HT-29 (cell line): ENCODE measurements at regions not wholly inside any gene's neighbourhood (a gene's known extent, or its start where the extent isn't known, plus 50 kb on each side); places are given as distances from the start of the nearest gene placed in this dataset.
"Not testable (repeated sequence)": the region's sequence is repeated elsewhere in the genome, so short reads cannot be mapped to it uniquely, and the experiment has no call there.

ENCODE experiments used
- DNase-seq: peaks from one replicate; pipeline ENCODE4 v3.0.0-alpha.2; 2015; ENCODE audit warnings: low spot score

- DNase-seq: no peak
These were observed 1083.2 kb downstream of the SOCS6 start for GRCh38 chr18:71371951-71372605.

- DNase-seq: no peak
These were observed 1082.0 kb downstream of the SOCS6 start for GRCh38 chr18:71370671-71371445.

- DNase-seq: no peak
These were observed 1081.2 kb downstream of the SOCS6 start for GRCh38 chr18:71370095-71370494.

GRCh38 chr18:71362140-71362539, 1073.3 kb downstream of the SOCS6 start:
- DNase-seq: no peak

GRCh38 chr18:71355599-71355998, 1066.8 kb downstream of the SOCS6 start:
- not testable (repeated sequence) for DNase-seq

- DNase-seq: no peak
These were observed 1063.8 kb downstream of the SOCS6 start for GRCh38 chr18:71352618-71353017.

- no peak for DNase-seq
These were observed 1047.8 kb downstream of the SOCS6 start for GRCh38 chr18:71336576-71337210.

- no peak for DNase-seq
These were observed 1040.7 kb downstream of the SOCS6 start for GRCh38 chr18:71329563-71329962.

GRCh38 chr18:71329114-71329513, 1040.3 kb downstream of the SOCS6 start:
- DNase-seq: no peak

GRCh38 chr18:71327850-71328249, 1039.0 kb downstream of the SOCS6 start:
- no peak for DNase-seq

GRCh38 chr18:71327441-71327840, 1038.6 kb downstream of the SOCS6 start:
- no peak for DNase-seq

- no peak for DNase-seq
These were observed 1038.0 kb downstream of the SOCS6 start for GRCh38 chr18:71326826-71327225.

GRCh38 chr18:71324356-71324755, 1035.5 kb downstream of the SOCS6 start:
- DNase-seq: no peak

GRCh38 chr18:71322201-71322600, 1033.4 kb downstream of the SOCS6 start:
- DNase-seq: no peak

GRCh38 chr18:71321319-71321718, 1032.5 kb downstream of the SOCS6 start:
- no peak for DNase-seq

GRCh38 chr18:71304856-71305255, 1016.0 kb downstream of the SOCS6 start:
- no peak for DNase-seq

GRCh38 chr18:71303743-71304142, 1014.9 kb downstream of the SOCS6 start:
- not testable (repeated sequence) for DNase-seq

GRCh38 chr18:71301596-71301995, 1012.8 kb downstream of the SOCS6 start:
- DNase-seq: no peak

- not testable (repeated sequence) for DNase-seq
These were observed 1005.4 kb downstream of the SOCS6 start for GRCh38 chr18:71294201-71294600.

- peak; percentile 1 for DNase-seq
These were observed 1004.5 kb downstream of the SOCS6 start for GRCh38 chr18:71293322-71293721.

GRCh38 chr18:71287268-71287667, 998.4 kb downstream of the SOCS6 start:
- DNase-seq: no peak

GRCh38 chr18:71252351-71252865, 963.6 kb downstream of the SOCS6 start:
- DNase-seq: no peak
